ENCODE measurements at regions not wholly inside any gene's neighbourhood (a gene's known extent, or its start where the extent isn't known, plus 50 kb on each side); places are given as distances from the start of the nearest gene placed in this dataset.

- Mint-ChIP-seq H3K27me3 (peaks cover 27 to 37% (median 36%) of the 10 kb centered on the region in 3 donors), H3K27ac (no peak overlapping the region), H3K4me3 (no peak overlapping the region), H3K9me3 (no peaks in the 10 kb centered on the region), H3K4me1 (peaks cover 0 to 4% (median 0%) of the 10 kb centered on the region in 3 donors), H3K36me3 (no peaks in the 10 kb centered on the region)
- ATAC-seq (ENCODE audit: low read depth in 2 of 2), result no peak
- no peak for DNase-seq
These were observed 54.6 kb upstream of the PARM1 start for GRCh38 chr4:74878323-74878722.

- Mint-ChIP-seq H3K9me3 (no peaks in the 10 kb centered on the region), H3K27ac (no peak overlapping the region), H3K27me3 (peaks cover 24% of the 10 kb centered on the region in 3 donors), H3K36me3 (no peaks in the 10 kb centered on the region), H3K4me3 (no peak overlapping the region), H3K4me1 (peaks cover 0 to 4% (median 0%) of the 10 kb centered on the region in 3 donors)
- ATAC-seq (ENCODE audit: low read depth in 2 of 2) (no peak), DNase-seq (no peak)
These were observed 57.5 kb upstream of the PARM1 start for GRCh38 chr4:74875451-74875850.

GRCh38 chr4:74874753-74875367 is 58.1 kb upstream of the PARM1 start:
- peak; percentile 77 to 82 for ATAC-seq (ENCODE audit: low read depth in 2 of 2)
- peak; percentile 58 for DNase-seq
- Mint-ChIP-seq H3K4me1 (peaks cover 0 to 4% (median 0%) of the 10 kb centered on the region in 3 donors), H3K9me3 (no peaks in the 10 kb centered on the region), H3K27ac (no peak overlapping the region), H3K4me3 (no peak overlapping the region), H3K27me3 (peaks cover 18 to 24% (median 18%) of the 10 kb centered on the region in 3 donors), H3K36me3 (no peaks in the 10 kb centered on the region)

- no peaks in the 10 kb centered on the region for H3K9me3 Mint-ChIP-seq
- no peaks in the 10 kb centered on the region for H3K36me3 Mint-ChIP-seq
- no peak overlapping the region for H3K4me3 Mint-ChIP-seq
- peaks cover 14 to 23% (median 15%) of the 10 kb centered on the region in 3 donors for H3K27me3 Mint-ChIP-seq
- ATAC-seq (ENCODE audit: low read depth in 2 of 2) (peak; percentile 16 to 25), DNase-seq (no peak)
- peaks cover 0 to 4% (median 0%) of the 10 kb centered on the region in 3 donors for H3K4me1 Mint-ChIP-seq
- no peak overlapping the region for H3K27ac Mint-ChIP-seq
These were observed 59.2 kb upstream of the PARM1 start for GRCh38 chr4:74873545-74874301.

GRCh38 chr4:74858921-74859562 is 64.7 kb upstream of the BTC start:
- ATAC-seq (ENCODE audit: low read depth in 2 of 2) (no peak), DNase-seq (no peak)
- Mint-ChIP-seq H3K4me1 (no peaks in the 10 kb centered on the region), H3K27ac (no peak overlapping the region), H3K9me3 (peaks cover 0 to 6% (median 2%) of the 10 kb centered on the region in 7 donors), H3K36me3 (no peaks in the 10 kb centered on the region), H3K27me3 (peaks cover 17 to 30% (median 27%) of the 10 kb centered on the region in 3 donors), H3K4me3 (no peak overlapping the region)

- no peak for DNase-seq
- H3K27me3 Mint-ChIP-seq, result peaks cover 3 to 15% (median 15%) of the 10 kb centered on the region in 3 donors
- no peak for ATAC-seq (ENCODE audit: low read depth in 2 of 2)
- no peak overlapping the region for H3K4me3 Mint-ChIP-seq
- peaks cover 0 to 6% (median 5%) of the 10 kb centered on the region in 7 donors for H3K9me3 Mint-ChIP-seq
- no peaks in the 10 kb centered on the region for H3K4me1 Mint-ChIP-seq
- H3K27ac Mint-ChIP-seq, result no peak overlapping the region
- no peaks in the 10 kb centered on the region for H3K36me3 Mint-ChIP-seq
These were observed 61.6 kb upstream of the BTC start for GRCh38 chr4:74855879-74856278.

- no peak overlapping the region for H3K4me3 Mint-ChIP-seq
- H3K4me1 Mint-ChIP-seq, result no peaks in the 10 kb centered on the region
These were observed 54.5 kb upstream of the BTC start for GRCh38 chr4:74848774-74849173.

GRCh38 chr4:74845834-74846233 is 51.5 kb upstream of the BTC start:
- Mint-ChIP-seq H3K27ac (no peak overlapping the region), H3K4me3 (no peak overlapping the region), H3K36me3 (no peaks in the 10 kb centered on the region), H3K9me3 (peaks cover 4 to 24% (median 15%) of the 10 kb centered on the region in 7 donors), H3K27me3 (peaks cover 17 to 30% (median 18%) of the 10 kb centered on the region in 3 donors), H3K4me1 (no peaks in the 10 kb centered on the region)
- DNase-seq (no peak), ATAC-seq (ENCODE audit: low read depth in 2 of 2) (no peak)

More at GRCh38 chr4:74848774-74849173, 54.5 kb upstream of the BTC start:
- no peak for DNase-seq
- Mint-ChIP-seq H3K27me3 (peaks cover 18 to 25% (median 24%) of the 10 kb centered on the region in 3 donors), H3K9me3 (peaks cover 4 to 30% (median 14%) of the 10 kb centered on the region in 7 donors), H3K27ac (no peak overlapping the region), H3K36me3 (no peaks in the 10 kb centered on the region)
- ATAC-seq (ENCODE audit: low read depth in 2 of 2), result no peak

Data from naive B cell (primary cell).